CD8-positive, alpha-beta memory T cell (primary cell): ENCODE measurements at regions not wholly inside any gene's neighbourhood (a gene's known extent, or its start where the extent isn't known, plus 50 kb on each side); places are given as distances from the start of the nearest gene placed in this dataset.

Experiments used
- CTCF ChIA-PET: fragments of 350-600 bp; sonication (Branson Sonifier 250); formaldehyde crosslinking; loops from one replicate; lab custom pipeline; 2021; ENCODE audit warnings: antibody characterized with exemption; lab: Charles Lee
- POLR2A ChIA-PET: fragments of 350-600 bp; sonication (Branson Sonifier 250); formaldehyde crosslinking; loops from one replicate; lab custom pipeline; 2021; ENCODE audit warnings: antibody characterized with exemption; lab: Charles Lee
- DNase-seq, 5 donors: peaks; one replicate each; pipeline versions ENCODE4 v3.0.0 to v3.0.0-alpha.2; 2020 to 2022; ENCODE audit warnings: mixed read lengths in 1 of 5
- H3K27ac ChIP-seq: one replicate; pipeline ENCODE4 v1.7.0; 2013; ENCODE audit warnings: low read depth, mild to moderate bottlenecking, low read length, moderate library complexity
- H3K27me3 ChIP-seq: 2 replicates; pipeline ENCODE4 v1.7.0; 2013; ENCODE audit warnings: low read length, mild to moderate bottlenecking; ENCODE audit not compliant: insufficient read depth, poor library complexity, severe bottlenecking
- H3K36me3 ChIP-seq: 2 replicates; pipeline ENCODE4 v1.7.0; 2013; ENCODE audit warnings: mild to moderate bottlenecking, low read length, moderate library complexity; ENCODE audit not compliant: insufficient read depth
- H3K4me1 ChIP-seq: 2 replicates; pipeline ENCODE4 v1.7.0; 2013; ENCODE audit warnings: mild to moderate bottlenecking, low read length, moderate library complexity; ENCODE audit not compliant: insufficient read depth
- H3K4me3 ChIP-seq: 2 replicates; pipeline ENCODE4 v1.7.0; 2013; ENCODE audit warnings: mild to moderate bottlenecking, low read length
- H3K9me3 ChIP-seq: 2 replicates; pipeline ENCODE4 v1.7.0; 2013; ENCODE audit warnings: mild to moderate bottlenecking, low read length
- H3K27ac Mint-ChIP-seq, 8 donors: one replicate each; pipeline ENCODE4 v1.8.0; 2020 to 2021; ENCODE audit warnings: mixed read lengths in 8 of 8, mild to moderate bottlenecking in 6 of 8, inconsistent platforms in 3 of 8, moderate library complexity in 3 of 8
- H3K27me3 Mint-ChIP-seq, 2 donors: one replicate each; pipeline ENCODE4 v1.8.0; 2020 to 2021; ENCODE audit warnings: mixed read lengths in 2 of 2, mild to moderate bottlenecking in 1 of 2, moderate library complexity in 1 of 2
- H3K36me3 Mint-ChIP-seq, 3 donors: one replicate each; pipeline ENCODE4 v1.8.0; 2020 to 2021; ENCODE audit warnings: mixed read lengths in 3 of 3, inconsistent platforms in 1 of 3, mild to moderate bottlenecking in 1 of 3
- H3K4me1 Mint-ChIP-seq, 3 donors: one replicate each; pipeline ENCODE4 v1.8.0; 2020 to 2021; ENCODE audit warnings: mixed read lengths in 3 of 3, inconsistent platforms in 1 of 3, mild to moderate bottlenecking in 1 of 3
- H3K4me3 Mint-ChIP-seq, 7 donors: one replicate each; pipeline ENCODE4 v1.8.0; 2020 to 2021; ENCODE audit warnings: mixed read lengths in 7 of 7, mild to moderate bottlenecking in 6 of 7, moderate library complexity in 4 of 7, inconsistent platforms in 2 of 7
- H3K9me3 Mint-ChIP-seq, 5 donors: one replicate each; pipeline ENCODE4 v1.8.0; 2020 to 2022; ENCODE audit warnings: mixed read lengths in 5 of 5, mild to moderate bottlenecking in 3 of 5, moderate library complexity in 2 of 5, inconsistent platforms in 1 of 5

DNA sequence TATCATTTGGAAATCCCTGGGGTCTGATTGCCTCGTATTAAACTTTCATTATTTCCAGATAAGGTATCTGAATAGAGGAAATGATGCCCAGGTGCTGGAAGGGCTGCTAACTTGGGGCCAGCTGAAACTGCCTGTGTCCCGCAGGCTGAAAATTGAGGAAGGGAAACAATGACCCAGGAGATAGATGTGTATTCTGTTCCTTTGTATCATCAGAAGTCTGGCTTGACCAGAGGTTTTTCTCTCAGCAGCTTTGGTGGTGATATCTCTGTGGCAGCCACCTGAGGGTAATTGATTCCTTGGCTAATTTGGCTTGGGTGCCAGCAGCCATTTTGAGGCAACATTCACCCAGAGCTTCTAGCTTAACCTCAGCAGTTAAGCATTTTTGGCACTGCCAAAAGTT lies 90.0 kb upstream of the STT3B start:
- CTCF ChIA-PET: no interaction called here
- no peak overlapping the region for H3K4me3 ChIP-seq
- no peaks in the 10 kb centered on the region for H3K36me3 ChIP-seq
- H3K27ac Mint-ChIP-seq: no peak overlapping the region
- H3K4me3 Mint-ChIP-seq: no peak overlapping the region
- H3K9me3 Mint-ChIP-seq: peaks cover 0 to 5% (median under 1%) of the 10 kb centered on the region in 5 donors
- no peak for DNase-seq
- H3K4me1 Mint-ChIP-seq: peaks cover 0 to 3% (median 0%) of the 10 kb centered on the region in 3 donors
- no peaks in the 10 kb centered on the region for H3K9me3 ChIP-seq
- H3K4me1 ChIP-seq: no peaks in the 10 kb centered on the region
- POLR2A ChIA-PET: no interaction called here
- peaks cover 0 to 5% (median 0%) of the 10 kb centered on the region in 3 donors for H3K36me3 Mint-ChIP-seq
- H3K27me3 Mint-ChIP-seq: no peaks in the 10 kb centered on the region
- no peak overlapping the region for H3K27ac ChIP-seq
- no peaks in the 10 kb centered on the region for H3K27me3 ChIP-seq

- POLR2A ChIA-PET: no interaction called here
- no peaks in the 10 kb centered on the region for H3K9me3 ChIP-seq
- H3K4me3 ChIP-seq: no peak overlapping the region
- H3K4me1 Mint-ChIP-seq: peaks cover 9 to 14% (median 13%) of the 10 kb centered on the region in 3 donors
- H3K27me3 Mint-ChIP-seq: no peaks in the 10 kb centered on the region
- peaks cover 0 to 4% (median 2%) of the 10 kb centered on the region in 3 donors for H3K36me3 Mint-ChIP-seq
- DNase-seq: no peak
- CTCF ChIA-PET: no interaction called here
- H3K4me1 ChIP-seq: peaks cover 10% of the 10 kb centered on the region
- no peak overlapping the region for H3K4me3 Mint-ChIP-seq
- no peaks in the 10 kb centered on the region for H3K27me3 ChIP-seq
- peaks cover 0 to 10% (median 6%) of the 10 kb centered on the region in 5 donors for H3K9me3 Mint-ChIP-seq
- peak overlapping the region in 1 of 8 donors; percentile 57 for H3K27ac Mint-ChIP-seq
- no peak overlapping the region for H3K27ac ChIP-seq
- no peaks in the 10 kb centered on the region for H3K36me3 ChIP-seq
Measured at GRCh38 chr3:31444220-31445142, 88.2 kb upstream of the STT3B start.

DNA sequence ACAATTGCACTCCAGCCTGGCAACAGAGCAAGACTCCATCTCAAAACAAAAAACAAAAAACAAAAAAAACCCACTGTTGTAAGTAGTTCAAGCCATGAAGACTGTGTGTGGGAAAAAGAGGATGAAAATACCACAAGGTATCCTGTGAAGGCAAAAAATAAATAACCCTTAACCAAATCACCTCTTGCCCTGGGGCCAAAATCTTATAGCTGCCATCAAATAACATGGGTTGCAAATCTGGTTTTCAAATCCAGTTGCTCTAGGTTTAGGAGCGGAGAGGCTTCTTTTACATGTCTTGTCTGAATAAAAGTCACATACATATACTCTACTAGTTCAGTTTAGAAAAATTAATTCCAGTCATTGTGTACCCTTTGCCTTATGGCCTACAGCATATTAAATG lies 87.0 kb upstream of the STT3B start:
- H3K27ac ChIP-seq: no peak overlapping the region
- H3K9me3 ChIP-seq: no peaks in the 10 kb centered on the region
- no peaks in the 10 kb centered on the region for H3K36me3 ChIP-seq
- no peaks in the 10 kb centered on the region for H3K27me3 ChIP-seq
- Mint-ChIP-seq H3K4me3 (no peak overlapping the region), H3K27ac (no peak overlapping the region), H3K36me3 (peaks cover 0 to 16% (median 2%) of the 10 kb centered on the region in 3 donors), H3K4me1 (peaks cover 9 to 23% (median 13%) of the 10 kb centered on the region in 3 donors), H3K9me3 (peaks cover 0 to 14% (median 12%) of the 10 kb centered on the region in 5 donors), H3K27me3 (no peaks in the 10 kb centered on the region)
- peaks cover 10% of the 10 kb centered on the region for H3K4me1 ChIP-seq
- DNase-seq: no peak
- no peak overlapping the region for H3K4me3 ChIP-seq
- ChIA-PET POLR2A (no interaction called here), CTCF (no interaction called here)

GRCh38 chr3:31448035-31448881 lies 84.5 kb upstream of the STT3B start:
- Histone ChIP-seq H3K4me1 (peaks cover 10% of the 10 kb centered on the region), H3K27me3 (no peaks in the 10 kb centered on the region), H3K4me3 (no peak overlapping the region), H3K27ac (no peak overlapping the region), H3K36me3 (no peaks in the 10 kb centered on the region), H3K9me3 (no peaks in the 10 kb centered on the region)
- H3K36me3 Mint-ChIP-seq: peaks cover 0 to 27% (median 2%) of the 10 kb centered on the region in 3 donors
- H3K9me3 Mint-ChIP-seq: peaks cover 0 to 14% (median 12%) of the 10 kb centered on the region in 5 donors
- POLR2A ChIA-PET: no interaction called here
- H3K27me3 Mint-ChIP-seq: no peaks in the 10 kb centered on the region
- peak overlapping the region in 1 of 8 donors; percentile 51 for H3K27ac Mint-ChIP-seq
- CTCF ChIA-PET: interaction anchor here (1.4 to 2.3 kb wide), 2 partner anchors 14 to 679 kb away, joined by 3 to 6 read pairs; no protein-coding TSS in a partner anchor
- H3K4me3 Mint-ChIP-seq: no peak overlapping the region
- peaks cover 9 to 23% (median 13%) of the 10 kb centered on the region in 3 donors for H3K4me1 Mint-ChIP-seq
- DNase-seq: peak; percentile 4 to 58 (median 15)

- no peaks in the 10 kb centered on the region for H3K27me3 ChIP-seq
- no peaks in the 10 kb centered on the region for H3K9me3 ChIP-seq
- peak overlapping the region in 1 of 7 donors; percentile 6 for H3K4me3 Mint-ChIP-seq
- H3K27ac Mint-ChIP-seq: peak overlapping the region in 1 of 8 donors; percentile 51
- H3K27ac ChIP-seq: no peak overlapping the region
- DNase-seq: no peak
- H3K4me1 Mint-ChIP-seq: peaks cover 9 to 23% (median 10%) of the 10 kb centered on the region in 3 donors
- CTCF ChIA-PET: interaction anchor here (1.4 to 2.3 kb wide), 2 partner anchors 14 to 679 kb away, joined by 3 to 6 read pairs; no protein-coding TSS in a partner anchor
- peaks cover 0 to 27% (median 2%) of the 10 kb centered on the region in 3 donors for H3K36me3 Mint-ChIP-seq
- peaks cover 10% of the 10 kb centered on the region for H3K4me1 ChIP-seq
- H3K9me3 Mint-ChIP-seq: peaks cover 0 to 14% (median 12%) of the 10 kb centered on the region in 5 donors
- POLR2A ChIA-PET: no interaction called here
- H3K27me3 Mint-ChIP-seq: no peaks in the 10 kb centered on the region
- H3K36me3 ChIP-seq: no peaks in the 10 kb centered on the region
- H3K4me3 ChIP-seq: no peak overlapping the region
Measured at GRCh38 chr3:31448882-31449243, 83.9 kb upstream of the STT3B start.

- H3K9me3 Mint-ChIP-seq: peaks cover 0 to 14% (median 12%) of the 10 kb centered on the region in 5 donors
- H3K4me1 Mint-ChIP-seq: peaks cover 9 to 23% (median 10%) of the 10 kb centered on the region in 3 donors
- DNase-seq: no peak
- Histone ChIP-seq H3K9me3 (no peaks in the 10 kb centered on the region), H3K36me3 (no peaks in the 10 kb centered on the region), H3K27me3 (no peaks in the 10 kb centered on the region), H3K27ac (no peak overlapping the region), H3K4me3 (no peak overlapping the region), H3K4me1 (peaks cover 10% of the 10 kb centered on the region)
- ChIA-PET POLR2A (no interaction called here), CTCF (no interaction called here)
- H3K27me3 Mint-ChIP-seq: no peaks in the 10 kb centered on the region
- peaks cover 0 to 27% (median 2%) of the 10 kb centered on the region in 3 donors for H3K36me3 Mint-ChIP-seq
- H3K27ac Mint-ChIP-seq: no peak overlapping the region
- H3K4me3 Mint-ChIP-seq: no peak overlapping the region
Measured at GRCh38 chr3:31449318-31449717, 83.4 kb upstream of the STT3B start.

- H3K4me3 Mint-ChIP-seq: no peak overlapping the region
- H3K4me1 Mint-ChIP-seq: peaks cover 10 to 23% (median 12%) of the 10 kb centered on the region in 3 donors
- ChIA-PET CTCF (no interaction called here), POLR2A (interaction anchor here (0.6 kb wide), 1 partner anchor 29 kb away, joined by 3 read pairs; no protein-coding TSS in a partner anchor)
- no peaks in the 10 kb centered on the region for H3K27me3 Mint-ChIP-seq
- H3K27ac Mint-ChIP-seq: no peak overlapping the region
- Histone ChIP-seq H3K36me3 (no peaks in the 10 kb centered on the region), H3K9me3 (no peaks in the 10 kb centered on the region), H3K27ac (no peak overlapping the region), H3K27me3 (no peaks in the 10 kb centered on the region), H3K4me1 (peaks cover 10% of the 10 kb centered on the region), H3K4me3 (no peak overlapping the region)
- peaks cover 0 to 14% (median 12%) of the 10 kb centered on the region in 5 donors for H3K9me3 Mint-ChIP-seq
- no peak for DNase-seq
- peaks cover 0 to 31% (median 2%) of the 10 kb centered on the region in 3 donors for H3K36me3 Mint-ChIP-seq
Measured at GRCh38 chr3:31450345-31450744, 82.4 kb upstream of the STT3B start.
